NCI-H187 treated with DMSO at 0.1 percent for 48 hours (cell line): ENCODE measurements at regions not wholly inside any gene's neighbourhood (a gene's known extent, or its start where the extent isn't known, plus 50 kb on each side); places are given as distances from the start of the nearest gene placed in this dataset.
"Not testable (repeated sequence)": the region's sequence is repeated elsewhere in the genome, so short reads cannot be mapped to it uniquely, and the experiment has no call there.

Source experiments
- DNase-seq: peaks from one replicate; lab custom pipeline; 2025; lab: John Stamatoyannopoulos, UW

GRCh38 chr2:161068670-161069069 lies 91.6 kb upstream of the TANK start:
- no peak for DNase-seq

GRCh38 chr2:161070693-161071479 lies 89.3 kb upstream of the TANK start:
- DNase-seq = no peak

- not testable (repeated sequence) for DNase-seq
Observed at GRCh38 chr2:161072436-161072835, 87.8 kb upstream of the TANK start.

- DNase-seq = no peak
Observed at GRCh38 chr2:161075701-161076100, 84.5 kb upstream of the TANK start.

GRCh38 chr2:161076936-161077335 lies 83.3 kb upstream of the TANK start:
- no peak for DNase-seq

GRCh38 chr2:161077367-161078210 lies 82.6 kb upstream of the TANK start:
- DNase-seq = no peak

- no peak for DNase-seq
Observed at GRCh38 chr2:161078211-161078539, 82.1 kb upstream of the TANK start.

GRCh38 chr2:161085149-161085548 lies 75.1 kb upstream of the TANK start:
- no peak for DNase-seq

GRCh38 chr2:161088658-161089350 lies 71.4 kb upstream of the TANK start:
- no peak for DNase-seq

- no peak for DNase-seq
Observed at GRCh38 chr2:161090411-161090810, 69.8 kb upstream of the TANK start.

- DNase-seq = no peak
Observed at GRCh38 chr2:161095314-161095713, 64.9 kb upstream of the TANK start.

GRCh38 chr2:161096336-161096735 lies 63.9 kb upstream of the TANK start:
- DNase-seq = no peak

- no peak for DNase-seq
Observed at GRCh38 chr2:161097157-161097556, 63.1 kb upstream of the TANK start.

- no peak for DNase-seq
Observed at GRCh38 chr2:161100211-161100895, 59.9 kb upstream of the TANK start.

GRCh38 chr2:161101406-161101805 lies 58.8 kb upstream of the TANK start:
- DNase-seq = no peak

- no peak for DNase-seq
Observed at GRCh38 chr2:161102770-161103450, 57.3 kb upstream of the TANK start.

GRCh38 chr2:161103451-161103831 lies 56.8 kb upstream of the TANK start:
- DNase-seq = no peak

GRCh38 chr2:161104054-161104553 lies 56.1 kb upstream of the TANK start:
- DNase-seq = no peak

- DNase-seq = no peak
Observed at GRCh38 chr2:161107265-161107664, 53.0 kb upstream of the TANK start.
